GM12874 (cell line): ENCODE measurements at regions not wholly inside any gene's neighbourhood (a gene's known extent, or its start where the extent isn't known, plus 50 kb on each side); places are given as distances from the start of the nearest gene placed in this dataset.

Source experiments
- TF ChIP-seq, protein P1 (sequence below): IDR thresholded peaks from 2 replicates; pipeline ENCODE4 v1.5.1; 2011; ENCODE audit warnings: low read depth, mild to moderate bottlenecking, control low read depth, low read length, moderate library complexity; ENCODE audit not compliant: insufficient read depth

- TF ChIP-seq, protein P1, sequence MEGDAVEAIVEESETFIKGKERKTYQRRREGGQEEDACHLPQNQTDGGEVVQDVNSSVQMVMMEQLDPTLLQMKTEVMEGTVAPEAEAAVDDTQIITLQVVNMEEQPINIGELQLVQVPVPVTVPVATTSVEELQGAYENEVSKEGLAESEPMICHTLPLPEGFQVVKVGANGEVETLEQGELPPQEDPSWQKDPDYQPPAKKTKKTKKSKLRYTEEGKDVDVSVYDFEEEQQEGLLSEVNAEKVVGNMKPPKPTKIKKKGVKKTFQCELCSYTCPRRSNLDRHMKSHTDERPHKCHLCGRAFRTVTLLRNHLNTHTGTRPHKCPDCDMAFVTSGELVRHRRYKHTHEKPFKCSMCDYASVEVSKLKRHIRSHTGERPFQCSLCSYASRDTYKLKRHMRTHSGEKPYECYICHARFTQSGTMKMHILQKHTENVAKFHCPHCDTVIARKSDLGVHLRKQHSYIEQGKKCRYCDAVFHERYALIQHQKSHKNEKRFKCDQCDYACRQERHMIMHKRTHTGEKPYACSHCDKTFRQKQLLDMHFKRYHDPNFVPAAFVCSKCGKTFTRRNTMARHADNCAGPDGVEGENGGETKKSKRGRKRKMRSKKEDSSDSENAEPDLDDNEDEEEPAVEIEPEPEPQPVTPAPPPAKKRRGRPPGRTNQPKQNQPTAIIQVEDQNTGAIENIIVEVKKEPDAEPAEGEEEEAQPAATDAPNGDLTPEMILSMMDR, result no peak
Observed at GRCh38 chr3:159185443-159186050, 383.7 kb downstream of the MFSD1 start.

- TF ChIP-seq, protein P1, result no peak
Observed at GRCh38 chr3:159186581-159186980, 384.7 kb downstream of the MFSD1 start.

- TF ChIP-seq, protein P1, result no peak
Observed at GRCh38 chr3:159187232-159187631, 385.4 kb downstream of the MFSD1 start.

GRCh38 chr3:159187706-159188105 is 385.9 kb downstream of the MFSD1 start:
- TF ChIP-seq, protein P1, result no peak

- TF ChIP-seq, protein P1, result no peak
Observed at GRCh38 chr3:159189994-159190669, 388.3 kb downstream of the MFSD1 start.

GRCh38 chr3:159191447-159191846 is 389.6 kb downstream of the MFSD1 start:
- TF ChIP-seq, protein P1, result no peak

GRCh38 chr3:159196359-159196758 is 394.5 kb downstream of the MFSD1 start:
- TF ChIP-seq, protein P1, result no peak
